ENCODE measurements at regions not wholly inside any gene's neighbourhood (a gene's known extent, or its start where the extent isn't known, plus 50 kb on each side); places are given as distances from the start of the nearest gene placed in this dataset.

DNA sequence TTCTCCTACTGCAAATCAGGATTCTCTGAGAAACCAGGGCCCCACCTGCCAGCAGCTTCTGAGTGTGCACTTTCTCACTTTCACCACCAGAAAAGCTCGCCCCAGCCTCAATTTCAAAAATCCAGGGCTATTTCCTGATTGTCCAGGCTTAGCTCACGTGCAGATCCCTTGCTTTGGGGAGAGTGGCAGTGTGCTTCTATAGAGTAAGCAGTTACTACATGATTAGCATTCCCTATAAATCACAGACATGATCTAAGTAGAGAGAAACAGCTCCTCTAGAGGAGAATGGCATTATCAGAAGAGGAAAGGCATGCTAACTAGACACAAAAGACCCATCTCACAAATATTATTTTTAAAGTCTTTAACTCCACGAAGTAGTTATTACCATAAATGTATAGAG lies 456.0 kb upstream of the PKN2 start:
- in situ Hi-C loops (cut with MboI; ENCODE audit: low sequenced_read_pairs, unreplicated experiment), result no loop called here
- TF ChIP-seq, protein P1, sequence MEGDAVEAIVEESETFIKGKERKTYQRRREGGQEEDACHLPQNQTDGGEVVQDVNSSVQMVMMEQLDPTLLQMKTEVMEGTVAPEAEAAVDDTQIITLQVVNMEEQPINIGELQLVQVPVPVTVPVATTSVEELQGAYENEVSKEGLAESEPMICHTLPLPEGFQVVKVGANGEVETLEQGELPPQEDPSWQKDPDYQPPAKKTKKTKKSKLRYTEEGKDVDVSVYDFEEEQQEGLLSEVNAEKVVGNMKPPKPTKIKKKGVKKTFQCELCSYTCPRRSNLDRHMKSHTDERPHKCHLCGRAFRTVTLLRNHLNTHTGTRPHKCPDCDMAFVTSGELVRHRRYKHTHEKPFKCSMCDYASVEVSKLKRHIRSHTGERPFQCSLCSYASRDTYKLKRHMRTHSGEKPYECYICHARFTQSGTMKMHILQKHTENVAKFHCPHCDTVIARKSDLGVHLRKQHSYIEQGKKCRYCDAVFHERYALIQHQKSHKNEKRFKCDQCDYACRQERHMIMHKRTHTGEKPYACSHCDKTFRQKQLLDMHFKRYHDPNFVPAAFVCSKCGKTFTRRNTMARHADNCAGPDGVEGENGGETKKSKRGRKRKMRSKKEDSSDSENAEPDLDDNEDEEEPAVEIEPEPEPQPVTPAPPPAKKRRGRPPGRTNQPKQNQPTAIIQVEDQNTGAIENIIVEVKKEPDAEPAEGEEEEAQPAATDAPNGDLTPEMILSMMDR (IDR thresholded peaks at IDR 0.05; ENCODE audit: borderline replicate concordance, control extremely low read depth, extremely low read depth, insufficient read depth, missing control alignments), result no peak
- DNase-seq (ENCODE audit: low spot score), result no peak

DNA sequence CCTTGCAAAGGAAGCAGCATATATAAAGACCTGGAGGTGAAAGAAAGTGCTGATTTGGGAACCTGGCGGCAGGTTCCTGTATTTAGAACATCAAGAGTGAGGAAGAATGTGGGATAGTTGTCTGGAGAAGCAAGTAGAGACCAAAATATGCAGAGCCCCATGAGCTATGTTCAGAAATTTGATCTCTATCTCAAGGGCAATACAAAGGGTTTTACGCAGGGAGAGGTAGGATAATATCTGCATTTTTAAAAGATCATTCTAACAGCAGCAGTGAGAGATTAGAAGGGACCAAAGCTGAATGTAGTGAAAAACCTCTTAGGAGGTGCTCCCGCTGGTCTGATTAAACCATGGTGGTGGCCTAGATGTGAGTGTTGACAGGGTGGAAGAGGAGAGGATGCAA lies 453.9 kb upstream of the PKN2 start:
- TF ChIP-seq, protein P1 (IDR thresholded peaks at IDR 0.05; ENCODE audit: borderline replicate concordance, control extremely low read depth, extremely low read depth, insufficient read depth, missing control alignments), result no peak
- DNase-seq (ENCODE audit: low spot score), result no peak
- in situ Hi-C loops (cut with MboI; ENCODE audit: low sequenced_read_pairs, unreplicated experiment), result no loop called here

DNA sequence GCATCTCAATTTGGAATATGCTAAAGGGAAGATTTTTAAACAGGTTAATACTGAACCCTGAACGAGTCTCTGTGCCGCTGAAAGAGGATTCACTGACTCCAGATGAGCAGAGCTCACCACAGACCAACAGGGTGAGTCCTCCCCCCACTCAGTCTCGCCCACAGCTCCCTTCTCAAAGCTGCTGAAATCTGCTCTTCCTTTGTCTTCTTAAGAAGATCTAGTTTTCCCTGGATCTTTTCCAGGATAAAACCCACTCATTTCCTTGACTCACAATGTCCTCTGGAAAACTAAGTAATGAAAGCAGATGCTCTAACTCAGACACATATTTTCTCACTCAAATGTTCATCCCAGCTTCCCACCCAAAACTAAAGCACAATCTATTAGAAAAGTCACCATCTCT lies 447.0 kb upstream of the PKN2 start:
- DNase-seq (ENCODE audit: low spot score), result no peak
- in situ Hi-C loops (cut with MboI; ENCODE audit: low sequenced_read_pairs, unreplicated experiment), result no loop called here
- TF ChIP-seq, protein P1 (IDR thresholded peaks at IDR 0.05; ENCODE audit: borderline replicate concordance, control extremely low read depth, extremely low read depth, insufficient read depth, missing control alignments), result no peak

DNA sequence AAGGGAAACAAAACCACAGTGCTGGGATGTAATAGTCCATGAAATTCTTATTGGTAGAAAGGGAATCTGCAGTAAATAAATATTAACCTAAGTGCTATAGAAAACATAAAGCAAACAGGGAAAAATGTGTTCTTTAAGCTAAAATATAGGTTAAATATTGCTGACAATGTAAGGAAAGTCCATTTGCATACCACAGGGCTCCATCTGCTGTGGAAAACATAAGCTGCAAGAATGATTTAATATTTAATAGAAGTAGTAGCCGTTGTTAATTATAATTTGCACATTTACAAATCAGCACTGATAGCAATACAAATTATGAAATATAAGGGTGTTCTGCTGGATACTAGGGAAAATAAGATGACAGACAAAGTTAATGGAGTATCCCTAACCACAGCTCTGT lies 444.9 kb upstream of the PKN2 start:
- TF ChIP-seq, protein P1 (IDR thresholded peaks at IDR 0.05; ENCODE audit: borderline replicate concordance, control extremely low read depth, extremely low read depth, insufficient read depth, missing control alignments), result no peak
- DNase-seq (ENCODE audit: low spot score), result no peak
- in situ Hi-C loops (cut with MboI; ENCODE audit: low sequenced_read_pairs, unreplicated experiment), result no loop called here

DNA sequence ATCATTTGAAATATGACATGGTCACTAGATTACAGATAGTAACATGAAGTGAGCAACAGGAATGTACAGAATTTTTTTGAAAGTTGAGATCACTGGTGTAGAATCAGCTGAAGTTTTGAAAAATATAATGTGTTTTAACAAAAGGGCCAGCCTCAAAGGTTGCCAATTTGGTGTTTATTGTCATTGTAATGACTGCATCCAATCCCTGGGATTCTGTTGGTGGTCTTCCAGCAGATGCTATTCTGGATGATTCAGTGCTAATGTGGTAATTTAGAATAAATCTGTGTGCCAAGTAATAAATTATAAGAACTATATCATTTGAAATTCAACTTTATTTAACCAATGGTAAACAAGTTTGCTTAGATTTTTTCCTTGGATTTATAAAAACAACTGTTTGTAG lies 436.4 kb upstream of the PKN2 start:
- no peak for DNase-seq (ENCODE audit: low spot score)
- in situ Hi-C loops (cut with MboI; ENCODE audit: low sequenced_read_pairs, unreplicated experiment), result no loop called here
- TF ChIP-seq, protein P1 (IDR thresholded peaks at IDR 0.05; ENCODE audit: borderline replicate concordance, control extremely low read depth, extremely low read depth, insufficient read depth, missing control alignments), result no peak

DNA sequence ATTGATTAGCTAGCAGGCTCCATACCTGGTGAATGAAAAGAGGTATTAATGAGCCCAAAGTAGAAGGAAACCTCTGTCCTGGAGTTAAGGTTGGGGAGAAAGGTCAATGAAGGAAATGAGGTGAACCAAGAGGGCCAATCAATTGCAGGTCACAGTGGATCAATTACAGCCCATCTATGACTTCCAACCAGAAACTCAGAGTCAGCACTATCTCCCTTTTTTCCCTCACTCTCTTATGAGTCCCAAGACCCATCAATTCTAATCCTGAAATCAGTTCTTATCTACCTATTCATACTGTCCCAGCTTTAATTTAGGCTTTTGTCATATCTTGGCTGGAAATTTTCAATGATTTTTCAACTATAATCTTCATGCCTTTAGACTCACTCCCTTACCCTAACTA lies 433.2 kb upstream of the PKN2 start:
- in situ Hi-C loops (cut with MboI; ENCODE audit: low sequenced_read_pairs, unreplicated experiment), result no loop called here

More for the DNA sequence above, 433.2 kb upstream of the PKN2 start:
- TF ChIP-seq, protein P1 (IDR thresholded peaks at IDR 0.05; ENCODE audit: borderline replicate concordance, control extremely low read depth, extremely low read depth, insufficient read depth, missing control alignments), result no peak
- no peak for DNase-seq (ENCODE audit: low spot score)
